ENCODE measurements at regions not wholly inside any gene's neighbourhood (a gene's known extent, or its start where the extent isn't known, plus 50 kb on each side); places are given as distances from the start of the nearest gene placed in this dataset.

- no peak overlapping the region for H3K27ac ChIP-seq (ENCODE audit: low read depth, low read length)
- H2AFZ ChIP-seq (ENCODE audit: low read depth, low read length, poor library complexity, severe bottlenecking) = no peak overlapping the region
- no peaks in the 10 kb centered on the region for H3K36me3 ChIP-seq (ENCODE audit: control insufficient read depth in 1 of 2, insufficient read depth in 2 of 2, low read length in 2 of 2)
- no TSS peak for BruUV-seq (replicated peaks)
- TF ChIP-seq TCF7L2 (IDR thresholded peaks at IDR 0.05; ENCODE audit: borderline replicate concordance, extremely low read depth, insufficient read depth, insufficient read length) = no peak
- TF ChIP-seq EGR1 (IDR thresholded peaks at IDR 0.05; ENCODE audit: low read depth) = no peak
- no peak for TF ChIP-seq POLR2AphosphoS5 (IDR thresholded peaks at IDR 0.05; ENCODE audit: low read depth, low read length)
- no peak for TF ChIP-seq ZFX (IDR thresholded peaks at IDR 0.05)
- no peak for TF ChIP-seq REST (IDR thresholded peaks at IDR 0.05; ENCODE audit: low read depth)
- TF ChIP-seq, protein P1, sequence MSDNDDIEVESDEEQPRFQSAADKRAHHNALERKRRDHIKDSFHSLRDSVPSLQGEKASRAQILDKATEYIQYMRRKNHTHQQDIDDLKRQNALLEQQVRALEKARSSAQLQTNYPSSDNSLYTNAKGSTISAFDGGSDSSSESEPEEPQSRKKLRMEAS (IDR thresholded peaks at IDR 0.05) = no peak
- no peak for TF ChIP-seq JUND (IDR thresholded peaks at IDR 0.05)
- no peak for TF ChIP-seq POLR2A (IDR thresholded peaks at IDR 0.05; ENCODE audit: borderline replicate concordance, extremely low read depth, insufficient read depth, insufficient read length)
- TF ChIP-seq, protein P2, sequence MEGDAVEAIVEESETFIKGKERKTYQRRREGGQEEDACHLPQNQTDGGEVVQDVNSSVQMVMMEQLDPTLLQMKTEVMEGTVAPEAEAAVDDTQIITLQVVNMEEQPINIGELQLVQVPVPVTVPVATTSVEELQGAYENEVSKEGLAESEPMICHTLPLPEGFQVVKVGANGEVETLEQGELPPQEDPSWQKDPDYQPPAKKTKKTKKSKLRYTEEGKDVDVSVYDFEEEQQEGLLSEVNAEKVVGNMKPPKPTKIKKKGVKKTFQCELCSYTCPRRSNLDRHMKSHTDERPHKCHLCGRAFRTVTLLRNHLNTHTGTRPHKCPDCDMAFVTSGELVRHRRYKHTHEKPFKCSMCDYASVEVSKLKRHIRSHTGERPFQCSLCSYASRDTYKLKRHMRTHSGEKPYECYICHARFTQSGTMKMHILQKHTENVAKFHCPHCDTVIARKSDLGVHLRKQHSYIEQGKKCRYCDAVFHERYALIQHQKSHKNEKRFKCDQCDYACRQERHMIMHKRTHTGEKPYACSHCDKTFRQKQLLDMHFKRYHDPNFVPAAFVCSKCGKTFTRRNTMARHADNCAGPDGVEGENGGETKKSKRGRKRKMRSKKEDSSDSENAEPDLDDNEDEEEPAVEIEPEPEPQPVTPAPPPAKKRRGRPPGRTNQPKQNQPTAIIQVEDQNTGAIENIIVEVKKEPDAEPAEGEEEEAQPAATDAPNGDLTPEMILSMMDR (IDR thresholded peaks at IDR 0.05 in 2 of 3, conservative IDR thresholded peaks at IDR 0.05 in 1 of 3; ENCODE audit: borderline replicate concordance in 1 of 3, insufficient read depth in 1 of 3, low read depth in 2 of 3, low read length in 2 of 3) = no peak
- no peak for TF ChIP-seq SRF (IDR thresholded peaks at IDR 0.05; ENCODE audit: low read depth)
- no peak for TF ChIP-seq YY1 (IDR thresholded peaks at IDR 0.05; ENCODE audit: extremely low read depth, insufficient replicate concordance, low read depth, low read length)
- TF ChIP-seq ELF1 (IDR thresholded peaks at IDR 0.05; ENCODE audit: borderline replicate concordance, low read depth) = no peak
- TF ChIP-seq, protein P3, sequence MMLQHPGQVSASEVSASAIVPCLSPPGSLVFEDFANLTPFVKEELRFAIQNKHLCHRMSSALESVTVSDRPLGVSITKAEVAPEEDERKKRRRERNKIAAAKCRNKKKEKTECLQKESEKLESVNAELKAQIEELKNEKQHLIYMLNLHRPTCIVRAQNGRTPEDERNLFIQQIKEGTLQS (IDR thresholded peaks at IDR 0.05) = no peak
- TF ChIP-seq FOSL1 (IDR thresholded peaks at IDR 0.05; ENCODE audit: low read depth) = no peak
- TF ChIP-seq CEBPB (IDR thresholded peaks at IDR 0.05; ENCODE audit: low read depth) = no peak
- no peak for TF ChIP-seq RAD21 (IDR thresholded peaks at IDR 0.05; ENCODE audit: low read depth)
- TF ChIP-seq EZH2 (IDR thresholded peaks at IDR 0.05) = no peak
- no peak for TF ChIP-seq SIN3A (IDR thresholded peaks at IDR 0.05; ENCODE audit: low read depth)
- TF ChIP-seq EZH2phosphoT487 (IDR thresholded peaks at IDR 0.05; ENCODE audit: borderline replicate concordance) = no peak
- no peak overlapping the region for H3K4me2 ChIP-seq (ENCODE audit: low read length)
- H3K79me2 ChIP-seq (ENCODE audit: insufficient read depth, low read length) = no peaks in the 10 kb centered on the region
- RAD21 ChIA-PET (ENCODE audit: low non-redundant PET in 1 of 2, low total read pairs in 2 of 2, uncharacterized antibody in 2 of 2, unreplicated experiment in 2 of 2) = no interaction called here
- H3K27me3 ChIP-seq (ENCODE audit: insufficient read depth, low read length) = 0 out of 2 replicates have a peak, but pooled peaks cover 6% of the 10 kb centered on the region
- no peaks in the 10 kb centered on the region for H3K9me3 ChIP-seq (ENCODE audit: control insufficient read depth in 1 of 2, insufficient read depth in 1 of 2, low read depth in 1 of 2, low read length in 2 of 2)
- H4K20me1 ChIP-seq (ENCODE audit: insufficient read depth) = no peaks in the 10 kb centered on the region
- DNase-seq (ENCODE audit: low read depth, low spot score) (no peak), ATAC-seq (no peak)
- POLR2A ChIA-PET = no interaction called here
- CTCF ChIA-PET = no interaction called here
- H3K4me3 ChIP-seq (replicated peaks in 1 of 2; ENCODE audit: low read depth in 1 of 2, low read length in 2 of 2) = no peak overlapping the region
- H3K9me2 ChIP-seq (ENCODE audit: insufficient read depth) = no peaks in the 10 kb centered on the region
- no peaks in the 10 kb centered on the region for H3K4me1 ChIP-seq (ENCODE audit: control insufficient read depth in 1 of 2, insufficient read depth in 2 of 2, low read length in 2 of 2)
- intact Hi-C loops (cut with micrococcal nuclease) = no loop called here
- H3K9ac ChIP-seq (ENCODE audit: low read length) = no peak overlapping the region
Observed at GRCh38 chr9:119789987-119790386, 420.8 kb upstream of the BRINP1 start.

All from HCT116 (cell line).